Fibroblast of lung (primary cell): ENCODE measurements at regions not wholly inside any gene's neighbourhood (a gene's known extent, or its start where the extent isn't known, plus 50 kb on each side); places are given as distances from the start of the nearest gene placed in this dataset.

Experiments used
- DNase-seq, 2 donors: peaks; one replicate each; pipeline versions ENCODE4 v3.0.0 to v3.0.0-alpha.2; 2010; ENCODE audit warnings: low read depth in 2 of 2
- H2AFZ ChIP-seq: 2 replicates; pipeline ENCODE4 v1.5.1; 2012; ENCODE audit warnings: low read length, control low read depth, inconsistent platforms
- H3K27ac ChIP-seq: 2 replicates; pipeline ENCODE4 v1.5.1; 2011; ENCODE audit warnings: low read length, control low read depth; ENCODE audit not compliant: insufficient read depth
- H3K27me3 ChIP-seq: 2 replicates; pipeline ENCODE4 v1.5.1; 2011; ENCODE audit warnings: mild to moderate bottlenecking, low read length; ENCODE audit not compliant: control insufficient read depth, insufficient read depth
- H3K36me3 ChIP-seq: 2 replicates; pipeline ENCODE4 v1.5.1; 2011; ENCODE audit warnings: low read length; ENCODE audit not compliant: control insufficient read depth, insufficient read depth
- H3K4me1 ChIP-seq: 2 replicates; pipeline ENCODE4 v1.5.1; 2011; ENCODE audit warnings: low read length; ENCODE audit not compliant: control insufficient read depth, insufficient read depth; ENCODE audit errors: extremely low read depth
- H3K4me2 ChIP-seq: 2 replicates; pipeline ENCODE4 v1.5.1; 2011; ENCODE audit warnings: low read length, control low read depth; ENCODE audit not compliant: insufficient read depth; ENCODE audit errors: extremely low read depth
- H3K4me3 ChIP-seq, 4 experiments: fragments of 200-600 bp in 1 of 4; sonication (generic) in 1 of 4; replicated peaks in 1 of 4; 2 replicates each; pipeline ENCODE4 v1.5.1; 2011 to 2016; ENCODE audit warnings: low read length in 4 of 4, low read depth in 3 of 4, mild to moderate bottlenecking in 3 of 4, control low read depth in 2 of 4, inconsistent platforms in 1 of 4, mixed read lengths in 1 of 4; ENCODE audit not compliant: insufficient read depth in 1 of 4; ENCODE audit errors: control extremely low read depth in 1 of 4
- H3K79me2 ChIP-seq: 2 replicates; pipeline ENCODE4 v1.5.1; 2012; ENCODE audit warnings: mild to moderate bottlenecking, low read length, inconsistent platforms; ENCODE audit not compliant: control insufficient read depth, insufficient read depth
- H3K9ac ChIP-seq: 2 replicates; pipeline ENCODE4 v1.5.1; 2011; ENCODE audit warnings: mild to moderate bottlenecking, low read length, control low read depth; ENCODE audit not compliant: insufficient read depth
- H3K9me3 ChIP-seq: 2 replicates; pipeline ENCODE4 v1.5.1; 2012; ENCODE audit warnings: low read depth, low read length; ENCODE audit not compliant: control insufficient read depth, insufficient read depth
- H4K20me1 ChIP-seq: 2 replicates; pipeline ENCODE4 v1.5.1; 2011; ENCODE audit warnings: low read length; ENCODE audit not compliant: control insufficient read depth, insufficient read depth; ENCODE audit errors: extremely low read depth
- CTCF ChIP-seq, 2 donors: IDR thresholded peaks in 1 of 2; conservative IDR thresholded peaks in 1 of 2; 1 replicate in 1 of 2; 2 replicates in 1 of 2; pipeline ENCODE4 v1.5.1; 2011 to 2012; ENCODE audit warnings: low read length in 2 of 2, control low read depth in 1 of 2, inconsistent platforms in 1 of 2, low read depth in 1 of 2, mild to moderate bottlenecking in 1 of 2
- EZH2 ChIP-seq: IDR thresholded peaks from 2 replicates; pipeline ENCODE4 v1.5.1; 2012; ENCODE audit warnings: low read length, control low read depth, mild to moderate bottlenecking; ENCODE audit errors: missing control alignments

- no peak for DNase-seq
These were observed 773.2 kb downstream of the TBC1D22A start for GRCh38 chr22:47535681-47536080.

GRCh38 chr22:47534804-47535410 lies 772.5 kb downstream of the TBC1D22A start:
- Histone ChIP-seq H3K9me3 (no peaks in the 10 kb centered on the region), H3K4me3 (no peak overlapping the region), H3K4me2 (no peak overlapping the region), H2AFZ (no peak overlapping the region), H3K27me3 (no peaks in the 10 kb centered on the region), H3K9ac (no peak overlapping the region), H4K20me1 (no peaks in the 10 kb centered on the region), H3K27ac (no peak overlapping the region), H3K4me1 (no peaks in the 10 kb centered on the region), H3K36me3 (no peaks in the 10 kb centered on the region), H3K79me2 (no peaks in the 10 kb centered on the region)
- TF ChIP-seq CTCF (conservative IDR thresholded peaks at IDR 0.05 in 1 of 2, IDR thresholded peaks at IDR 0.05 in 1 of 2; ENCODE audit: low read depth in 1 of 2, low read length in 2 of 2), result no peak
- no peak for TF ChIP-seq EZH2
- no peak for DNase-seq

More at GRCh38 chr22:47535681-47536080, 773.2 kb downstream of the TBC1D22A start:
- H4K20me1 ChIP-seq, result no peaks in the 10 kb centered on the region
- no peak overlapping the region for H3K9ac ChIP-seq
- no peaks in the 10 kb centered on the region for H3K36me3 ChIP-seq
- no peaks in the 10 kb centered on the region for H3K27me3 ChIP-seq
- no peak overlapping the region for H3K27ac ChIP-seq
- H3K9me3 ChIP-seq, result no peaks in the 10 kb centered on the region
- no peaks in the 10 kb centered on the region for H3K4me1 ChIP-seq
- no peak for TF ChIP-seq CTCF (conservative IDR thresholded peaks at IDR 0.05 in 1 of 2, IDR thresholded peaks at IDR 0.05 in 1 of 2; ENCODE audit: low read depth in 1 of 2, low read length in 2 of 2)
- TF ChIP-seq EZH2, result no peak
- no peak overlapping the region for H2AFZ ChIP-seq
- H3K4me2 ChIP-seq, result no peak overlapping the region
- H3K4me3 ChIP-seq, result no peak overlapping the region
- no peaks in the 10 kb centered on the region for H3K79me2 ChIP-seq

GRCh38 chr22:47533961-47534803 lies 771.7 kb downstream of the TBC1D22A start:
- no peak overlapping the region for H2AFZ ChIP-seq

More at GRCh38 chr22:47533961-47534803, 771.7 kb downstream of the TBC1D22A start:
- Histone ChIP-seq H3K27me3 (no peaks in the 10 kb centered on the region), H3K9me3 (no peaks in the 10 kb centered on the region), H3K36me3 (no peaks in the 10 kb centered on the region), H3K4me3 (no peak overlapping the region), H4K20me1 (no peaks in the 10 kb centered on the region), H3K79me2 (no peaks in the 10 kb centered on the region), H3K4me2 (no peak overlapping the region), H3K9ac (no peak overlapping the region), H3K27ac (no peak overlapping the region), H3K4me1 (no peaks in the 10 kb centered on the region)
- TF ChIP-seq EZH2, result no peak
- TF ChIP-seq CTCF (conservative IDR thresholded peaks at IDR 0.05 in 1 of 2, IDR thresholded peaks at IDR 0.05 in 1 of 2; ENCODE audit: low read depth in 1 of 2, low read length in 2 of 2), result no peak
- peak in 1 of 2 donors; percentile 88 for DNase-seq
